Suprapubic skin (tissue), 3 donors: ENCODE measurements at regions not wholly inside any gene's neighbourhood (a gene's known extent, or its start where the extent isn't known, plus 50 kb on each side); places are given as distances from the start of the nearest gene placed in this dataset.

ENCODE experiments used
- CTCF ChIP-seq, 2 donors: fragments of 200-600 bp in 1 of 2; fragments of 450-650 bp in 1 of 2; sonication (generic) in 1 of 2; IDR thresholded peaks; one replicate each; pipeline ENCODE4 v1.5.1; 2016 to 2019; ENCODE audit warnings: antibody characterized with exemption in 2 of 2, mild to moderate bottlenecking in 1 of 2, moderate library complexity in 1 of 2
- POLR2AphosphoS5 ChIP-seq, 3 donors: sonication (generic); formaldehyde crosslinking; IDR thresholded peaks; one replicate each; pipeline ENCODE4 v1.6.1; 2017; ENCODE audit warnings: antibody characterized with exemption in 3 of 3

GRCh38 chr6:19427548-19427947, 409.6 kb upstream of the ID4 start:
- TF ChIP-seq CTCF (IDR thresholded peaks at IDR 0.05) (no peak), POLR2AphosphoS5 (IDR thresholded peaks at IDR 0.05) (no peak)
